ENCODE measurements at regions not wholly inside any gene's neighbourhood (a gene's known extent, or its start where the extent isn't known, plus 50 kb on each side); places are given as distances from the start of the nearest gene placed in this dataset.

GRCh38 chrX:14303891-14304290 lies 225.4 kb upstream of the GLRA2 start:
- no peak for TF ChIP-seq CTCF (IDR thresholded peaks at IDR 0.05; ENCODE audit: poor library complexity, severe bottlenecking)
- TF ChIP-seq EP300 (conservative IDR thresholded peaks at IDR 0.05; ENCODE audit: poor library complexity, severe bottlenecking) = no peak
- TF ChIP-seq, protein P1, sequence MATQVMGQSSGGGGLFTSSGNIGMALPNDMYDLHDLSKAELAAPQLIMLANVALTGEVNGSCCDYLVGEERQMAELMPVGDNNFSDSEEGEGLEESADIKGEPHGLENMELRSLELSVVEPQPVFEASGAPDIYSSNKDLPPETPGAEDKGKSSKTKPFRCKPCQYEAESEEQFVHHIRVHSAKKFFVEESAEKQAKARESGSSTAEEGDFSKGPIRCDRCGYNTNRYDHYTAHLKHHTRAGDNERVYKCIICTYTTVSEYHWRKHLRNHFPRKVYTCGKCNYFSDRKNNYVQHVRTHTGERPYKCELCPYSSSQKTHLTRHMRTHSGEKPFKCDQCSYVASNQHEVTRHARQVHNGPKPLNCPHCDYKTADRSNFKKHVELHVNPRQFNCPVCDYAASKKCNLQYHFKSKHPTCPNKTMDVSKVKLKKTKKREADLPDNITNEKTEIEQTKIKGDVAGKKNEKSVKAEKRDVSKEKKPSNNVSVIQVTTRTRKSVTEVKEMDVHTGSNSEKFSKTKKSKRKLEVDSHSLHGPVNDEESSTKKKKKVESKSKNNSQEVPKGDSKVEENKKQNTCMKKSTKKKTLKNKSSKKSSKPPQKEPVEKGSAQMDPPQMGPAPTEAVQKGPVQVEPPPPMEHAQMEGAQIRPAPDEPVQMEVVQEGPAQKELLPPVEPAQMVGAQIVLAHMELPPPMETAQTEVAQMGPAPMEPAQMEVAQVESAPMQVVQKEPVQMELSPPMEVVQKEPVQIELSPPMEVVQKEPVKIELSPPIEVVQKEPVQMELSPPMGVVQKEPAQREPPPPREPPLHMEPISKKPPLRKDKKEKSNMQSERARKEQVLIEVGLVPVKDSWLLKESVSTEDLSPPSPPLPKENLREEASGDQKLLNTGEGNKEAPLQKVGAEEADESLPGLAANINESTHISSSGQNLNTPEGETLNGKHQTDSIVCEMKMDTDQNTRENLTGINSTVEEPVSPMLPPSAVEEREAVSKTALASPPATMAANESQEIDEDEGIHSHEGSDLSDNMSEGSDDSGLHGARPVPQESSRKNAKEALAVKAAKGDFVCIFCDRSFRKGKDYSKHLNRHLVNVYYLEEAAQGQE (IDR thresholded peaks at IDR 0.05; ENCODE audit: borderline replicate concordance) = no peak
